Transverse colon (tissue), 4 donors: ENCODE measurements at regions not wholly inside any gene's neighbourhood (a gene's known extent, or its start where the extent isn't known, plus 50 kb on each side); places are given as distances from the start of the nearest gene placed in this dataset.

Source experiments
- DNase-seq: peaks from one replicate; pipeline ENCODE4 v3.0.0-alpha.2; 2019
- H3K27ac ChIP-seq, 4 donors: fragments of 200-600 bp; sonication (generic); 2 replicates each; pipeline ENCODE4 v1.5.1; 2016 to 2018; ENCODE audit warnings: inconsistent platforms in 4 of 4
- H3K27me3 ChIP-seq: fragments of 200-600 bp; sonication (generic); 2 replicates; pipeline ENCODE4 v1.5.1; 2017; ENCODE audit warnings: inconsistent platforms
- H3K36me3 ChIP-seq, 4 donors: fragments of 200-600 bp; sonication (generic); 2 replicates each; pipeline ENCODE4 v1.5.1; 2017 to 2019; ENCODE audit warnings: inconsistent platforms in 4 of 4
- H3K4me1 ChIP-seq, 4 donors: fragments of 200-600 bp; sonication (generic); 2 replicates each; pipeline ENCODE4 v1.5.1; 2017 to 2020; ENCODE audit warnings: inconsistent platforms in 4 of 4
- H3K4me3 ChIP-seq, 4 donors: fragments of 200-600 bp; sonication (generic); 1 replicate in 1 of 4; 2 replicates in 3 of 4; pipeline versions ENCODE4 v1.5.1 to v1.6.1; 2017 to 2019; ENCODE audit warnings: inconsistent platforms in 4 of 4
- H3K9me3 ChIP-seq, 2 donors: fragments of 200-600 bp; sonication (generic); 2 replicates each; pipeline ENCODE4 v1.5.1; 2017 to 2019; ENCODE audit warnings: inconsistent platforms in 2 of 2
- EP300 ChIP-seq: sonication (generic); formaldehyde crosslinking; IDR thresholded peaks from one replicate; pipeline ENCODE4 v1.6.1; 2017; ENCODE audit warnings: antibody characterized with exemption, low read depth
- POLR2A ChIP-seq: fragments of 450-650 bp; IDR thresholded peaks from one replicate; pipeline ENCODE4 v1.6.1; 2016; ENCODE audit warnings: antibody characterized with exemption, mild to moderate bottlenecking, moderate library complexity
- POLR2AphosphoS5 ChIP-seq, 3 donors: sonication (generic); formaldehyde crosslinking; IDR thresholded peaks; one replicate each; pipeline ENCODE4 v1.6.1; 2016; ENCODE audit warnings: antibody characterized with exemption in 3 of 3
- WGBS, 2 donors: methylation state at CpG; one replicate each; pipeline ENCODE4 v1.1.5; 2018; ENCODE audit warnings: low coverage in 1 of 2; 5-methylcytosine and 5-hydroxymethylcytosine counted together
- in situ Hi-C, 4 donors: fragments of 200-750 bp; cut with MboI; loops; one replicate each; pipeline versions ENCODE4 v1.15.0 to v1.15.1; 2017; ENCODE audit warnings: low sequenced_read_pairs in 3 of 4, low pct_ligation_motif_present in 1 of 4, low pct_unique_long_range_greater_than_20kb in 1 of 4
- intact Hi-C: fragments of 100-400 bp; cut with DNase I; formaldehyde crosslinking; loops from one replicate; pipeline ENCODE4 v1.15.1; 2023; ENCODE audit warnings: low total_unique reads
- TF ChIP-seq, protein P1 (sequence below), 5 experiments: fragments of 200-600 bp in 3 of 5; fragments of 450-650 bp in 2 of 5; sonication (generic) in 3 of 5; IDR thresholded peaks; 1 replicate in 2 of 5; 2 replicates in 3 of 5; pipeline ENCODE4 v1.5.1; 2016 to 2017; ENCODE audit warnings: antibody characterized with exemption in 5 of 5, inconsistent platforms in 3 of 5, mild to moderate bottlenecking in 2 of 5, moderate library complexity in 1 of 5

DNA sequence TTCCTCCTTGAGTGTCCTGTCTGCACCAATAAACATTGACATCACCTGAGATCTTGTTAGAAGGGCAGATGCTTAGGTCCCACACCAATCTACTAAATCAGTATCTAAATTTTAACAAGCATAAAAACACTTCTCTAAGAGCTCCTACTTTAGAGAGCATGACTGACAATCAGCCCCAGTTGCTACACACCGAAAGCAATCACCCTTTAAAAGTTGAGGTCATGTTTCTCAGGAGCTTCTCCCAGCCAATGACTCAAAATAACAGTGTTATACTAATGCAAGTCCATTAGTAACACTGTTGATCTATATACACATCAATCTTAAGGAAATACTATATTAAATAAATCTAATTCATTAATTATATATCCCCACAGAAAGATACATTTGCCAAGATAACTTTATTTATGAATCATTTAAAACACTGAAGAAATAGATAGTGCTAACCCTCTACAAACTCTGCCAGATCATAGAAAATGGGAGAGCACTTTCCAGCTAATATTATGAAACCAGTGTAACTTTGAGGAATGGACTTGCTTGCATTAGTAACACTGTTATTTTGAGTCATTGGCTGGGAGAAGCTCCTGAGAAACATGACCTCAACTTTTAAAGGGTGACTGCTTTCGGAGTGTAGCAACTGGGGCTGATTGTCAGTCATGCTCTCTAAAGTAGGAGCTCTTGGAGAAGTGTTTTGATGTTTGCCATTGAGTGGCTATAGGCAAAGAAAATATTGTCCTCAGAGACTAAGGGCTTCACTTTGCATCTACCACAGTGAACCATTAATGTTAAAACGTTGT is 109.8 kb upstream of the HDX start:
- Histone ChIP-seq H3K36me3 (no peaks in the 10 kb centered on the region), H3K27ac (no peak overlapping the region), H3K9me3 (no peaks in the 10 kb centered on the region), H3K4me3 (no peak overlapping the region), H3K4me1 (no peaks in the 10 kb centered on the region), H3K27me3 (no peaks in the 10 kb centered on the region)
- intact Hi-C loops: no loop called here
- in situ Hi-C loops: no loop called here
- DNase-seq: no peak
- WGBS, 2 donors: 56 to 83% methylated on average over 1 to 3 of the region's 3 CpGs
- TF ChIP-seq, protein P1, sequence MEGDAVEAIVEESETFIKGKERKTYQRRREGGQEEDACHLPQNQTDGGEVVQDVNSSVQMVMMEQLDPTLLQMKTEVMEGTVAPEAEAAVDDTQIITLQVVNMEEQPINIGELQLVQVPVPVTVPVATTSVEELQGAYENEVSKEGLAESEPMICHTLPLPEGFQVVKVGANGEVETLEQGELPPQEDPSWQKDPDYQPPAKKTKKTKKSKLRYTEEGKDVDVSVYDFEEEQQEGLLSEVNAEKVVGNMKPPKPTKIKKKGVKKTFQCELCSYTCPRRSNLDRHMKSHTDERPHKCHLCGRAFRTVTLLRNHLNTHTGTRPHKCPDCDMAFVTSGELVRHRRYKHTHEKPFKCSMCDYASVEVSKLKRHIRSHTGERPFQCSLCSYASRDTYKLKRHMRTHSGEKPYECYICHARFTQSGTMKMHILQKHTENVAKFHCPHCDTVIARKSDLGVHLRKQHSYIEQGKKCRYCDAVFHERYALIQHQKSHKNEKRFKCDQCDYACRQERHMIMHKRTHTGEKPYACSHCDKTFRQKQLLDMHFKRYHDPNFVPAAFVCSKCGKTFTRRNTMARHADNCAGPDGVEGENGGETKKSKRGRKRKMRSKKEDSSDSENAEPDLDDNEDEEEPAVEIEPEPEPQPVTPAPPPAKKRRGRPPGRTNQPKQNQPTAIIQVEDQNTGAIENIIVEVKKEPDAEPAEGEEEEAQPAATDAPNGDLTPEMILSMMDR (IDR thresholded peaks at IDR 0.05): no peak
- TF ChIP-seq POLR2A (no peak), EP300 (no peak), POLR2AphosphoS5 (IDR thresholded peaks at IDR 0.05) (no peak)

DNA sequence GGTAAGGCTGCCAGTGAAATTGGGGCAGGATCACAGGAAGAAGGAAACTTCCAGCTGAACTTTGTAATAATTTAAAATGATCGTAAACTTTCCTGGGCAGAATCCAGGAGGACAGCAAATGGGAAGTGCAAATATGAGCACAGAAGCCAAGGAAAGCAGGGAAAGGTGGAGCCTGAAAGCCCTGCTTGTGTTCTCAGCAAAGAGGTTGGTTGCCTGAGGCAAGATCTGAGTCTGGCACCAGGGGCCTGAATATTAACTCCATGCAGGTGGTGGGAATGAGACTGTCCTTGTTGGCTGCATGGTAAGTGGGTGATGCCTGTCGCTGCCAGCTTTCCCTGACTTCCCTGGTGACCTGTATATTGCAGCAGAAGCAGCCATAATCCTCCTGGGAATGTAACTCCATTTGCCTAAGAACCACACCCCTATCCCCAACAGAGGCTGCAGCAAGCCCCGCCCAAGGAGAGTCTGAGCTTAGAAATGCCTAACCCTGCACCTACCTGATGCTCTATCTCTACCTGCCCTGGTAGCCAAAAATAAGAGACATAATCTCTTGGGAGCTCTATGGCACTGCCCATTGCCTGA is 132.0 kb upstream of the HDX start:
- WGBS, 2 donors: 47% methylated on average over 3 of the region's 3 CpGs; no CpG with 5 or more reads in 1 of the 2 donors
- intact Hi-C loops (no loop called here), in situ Hi-C loops (no loop called here)
- TF ChIP-seq, protein P1 (IDR thresholded peaks at IDR 0.05): no peak
- TF ChIP-seq POLR2AphosphoS5 (IDR thresholded peaks at IDR 0.05) (no peak), EP300 (no peak), POLR2A (no peak)
- Histone ChIP-seq H3K27ac (no peak overlapping the region), H3K27me3 (no peaks in the 10 kb centered on the region), H3K4me3 (no peak overlapping the region), H3K4me1 (no peaks in the 10 kb centered on the region), H3K9me3 (no peaks in the 10 kb centered on the region), H3K36me3 (no peaks in the 10 kb centered on the region)
- no peak for DNase-seq

GRCh38 chrX:84666086-84666485 is 163.8 kb upstream of the HDX start:
- Histone ChIP-seq H3K36me3 (no peaks in the 10 kb centered on the region), H3K27me3 (no peaks in the 10 kb centered on the region), H3K27ac (no peak overlapping the region), H3K9me3 (no peaks in the 10 kb centered on the region), H3K4me3 (no peak overlapping the region), H3K4me1 (no peaks in the 10 kb centered on the region)
- DNase-seq: no peak
- in situ Hi-C loops (no loop called here), intact Hi-C loops (no loop called here)
- WGBS, 2 donors: 61% methylated on average over 2 of the region's 2 CpGs; no CpG with 5 or more reads in 1 of the 2 donors
- TF ChIP-seq EP300 (no peak), POLR2A (no peak), POLR2AphosphoS5 (IDR thresholded peaks at IDR 0.05) (no peak)
- TF ChIP-seq, protein P1 (IDR thresholded peaks at IDR 0.05): no peak

DNA sequence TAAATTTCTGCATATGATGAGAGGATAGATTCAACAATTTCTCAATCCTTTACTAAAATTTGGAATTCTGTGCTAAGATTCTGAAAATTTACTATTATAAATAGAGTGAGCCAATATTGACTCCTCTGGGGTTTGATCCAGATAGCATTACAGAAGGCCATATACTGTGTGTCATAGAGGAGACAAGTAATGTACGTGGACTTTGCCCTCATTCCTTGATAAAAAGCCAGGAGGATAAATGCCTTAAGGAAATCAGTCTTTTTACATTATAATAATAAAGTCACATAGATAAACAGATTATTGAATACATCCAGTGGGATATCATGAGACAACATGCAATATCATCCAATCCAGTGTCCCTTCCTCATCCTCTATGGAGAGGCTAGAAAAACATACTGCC is 188.0 kb upstream of the HDX start:
- no peaks in the 10 kb centered on the region for H3K36me3 ChIP-seq
- no peak for DNase-seq
- no peaks in the 10 kb centered on the region for H3K4me1 ChIP-seq
- in situ Hi-C loops: no loop called here
- intact Hi-C loops: no loop called here
- H3K27me3 ChIP-seq: no peaks in the 10 kb centered on the region
- H3K9me3 ChIP-seq: no peaks in the 10 kb centered on the region
- no peak for TF ChIP-seq POLR2A
- TF ChIP-seq, protein P1 (IDR thresholded peaks at IDR 0.05): no peak
- no peak for TF ChIP-seq EP300
- no peak for TF ChIP-seq POLR2AphosphoS5 (IDR thresholded peaks at IDR 0.05)
- 47% methylated on average over 1 of the region's 1 CpG; no CpG with 5 or more reads in 1 of the 2 donors for WGBS, 2 donors
- no peak overlapping the region for H3K4me3 ChIP-seq
- no peak overlapping the region for H3K27ac ChIP-seq
